Stimulated activated CD4-positive, alpha-beta T cell treated with anti-CD3 and anti-CD28 coated beads, Interleukin-1b, Interleukin-23, amount 100 ng/mL, for 1 hour (primary cell): ENCODE measurements at regions not wholly inside any gene's neighbourhood (a gene's known extent, or its start where the extent isn't known, plus 50 kb on each side); places are given as distances from the start of the nearest gene placed in this dataset.
A peak's percentile ranks its signal among the peaks of the same experiment; 100 is the strongest.

Experiments
- DNase-seq, 2 donors: peaks; one replicate each; pipeline ENCODE4 v3.0.0-alpha.2; 2020; ENCODE audit warnings: low read depth in 2 of 2

DNA sequence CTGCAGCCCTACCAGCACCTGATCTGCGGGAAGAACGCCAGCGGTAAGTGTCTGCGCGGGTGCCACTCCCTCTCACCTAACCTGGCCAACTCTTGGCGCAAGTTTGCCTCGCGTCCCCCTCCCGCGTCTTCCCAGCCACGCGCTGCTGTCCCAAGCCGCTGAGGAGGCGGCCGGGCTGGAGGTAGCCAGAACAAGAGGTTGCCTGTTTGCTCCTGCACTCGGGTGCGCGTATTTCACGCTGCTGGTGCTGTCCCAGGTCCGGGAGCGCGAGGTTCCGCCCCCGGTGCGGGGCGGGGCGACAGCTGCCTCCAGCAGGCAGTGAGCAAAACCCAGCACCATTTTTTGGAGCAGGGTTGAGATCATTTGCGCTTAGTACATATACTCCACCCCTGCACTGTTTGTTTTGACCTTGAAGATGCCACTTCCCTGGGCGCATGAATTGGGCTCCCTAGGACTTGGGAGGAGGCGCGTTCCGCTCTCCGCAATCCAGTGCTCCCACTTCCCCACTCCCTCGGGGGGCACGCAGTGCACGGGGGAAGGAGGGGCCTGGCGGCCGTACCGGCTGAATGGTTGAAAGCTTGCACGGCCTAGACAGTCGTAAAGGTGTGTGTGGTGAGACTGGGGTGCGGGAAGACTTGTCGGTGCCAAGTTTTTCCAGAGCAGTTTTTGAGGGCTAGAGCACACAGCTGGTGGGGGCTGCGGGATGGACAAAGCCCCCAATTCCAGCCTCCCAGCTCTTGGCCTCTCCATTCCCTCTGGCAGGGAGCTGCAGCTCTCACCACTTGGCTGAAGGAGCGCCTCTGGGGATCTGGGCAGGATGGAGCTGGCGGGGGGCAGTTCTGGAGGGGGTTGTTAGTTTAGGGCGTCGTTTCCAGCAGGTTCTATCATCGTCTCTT is 226.9 kb upstream of the CRY1 start:
- peak; percentile 47 to 63 for DNase-seq

DNA sequence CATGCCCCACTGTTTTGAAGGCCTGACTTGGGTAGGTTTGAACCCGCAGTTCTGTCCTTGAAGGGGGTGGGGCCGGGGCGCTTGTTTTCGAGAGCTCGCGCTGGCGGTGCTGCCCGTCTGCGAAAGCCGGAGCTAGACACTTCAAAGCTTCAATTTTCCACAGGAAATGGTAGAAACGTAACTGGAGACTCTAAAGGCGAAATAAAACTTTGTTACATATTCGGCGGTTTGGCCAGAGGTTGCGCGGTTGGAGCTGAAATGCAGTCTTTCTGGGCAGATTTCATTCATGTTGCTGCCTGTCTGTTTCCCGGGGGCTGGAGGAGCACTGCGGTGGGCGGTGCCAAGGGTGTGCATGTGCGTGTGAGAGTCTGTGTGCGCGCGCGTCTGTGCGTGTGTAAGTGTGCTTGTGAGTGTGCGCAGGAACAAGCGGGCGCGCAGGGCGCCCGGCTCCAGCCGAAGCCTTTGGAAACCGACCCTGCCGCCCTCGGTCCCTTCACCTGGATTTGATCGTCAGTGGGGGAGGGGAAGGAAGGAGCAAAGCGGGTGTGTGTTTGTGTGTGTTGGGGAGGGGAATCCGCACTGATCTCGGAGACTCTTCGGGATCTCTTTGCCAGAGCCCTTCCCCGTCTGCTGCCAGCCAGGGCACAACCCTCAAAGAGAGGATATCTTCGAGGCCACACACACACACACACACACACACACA is 227.7 kb upstream of the CRY1 start:
- DNase-seq, result peak; percentile 25 to 32

DNA sequence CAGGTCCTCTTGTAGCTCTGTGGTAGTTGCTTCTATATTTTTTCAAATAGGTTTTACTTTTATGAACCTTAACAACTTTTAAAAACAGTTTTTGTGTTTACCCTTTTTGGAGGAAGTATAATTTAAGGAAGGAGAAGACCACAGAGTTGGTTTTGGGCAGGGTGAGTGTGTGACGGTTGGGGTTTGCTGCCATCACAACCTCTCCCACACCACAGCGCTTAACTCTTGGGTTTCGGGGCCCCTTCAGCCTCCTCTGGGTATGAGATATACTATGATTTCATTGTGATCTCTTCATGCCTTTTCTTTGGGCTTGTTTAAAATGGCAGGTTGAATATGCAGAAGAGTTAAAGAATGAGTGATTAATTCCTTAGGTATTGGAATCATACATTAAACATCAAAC is 228.7 kb upstream of the CRY1 start:
- DNase-seq, result no peak

DNA sequence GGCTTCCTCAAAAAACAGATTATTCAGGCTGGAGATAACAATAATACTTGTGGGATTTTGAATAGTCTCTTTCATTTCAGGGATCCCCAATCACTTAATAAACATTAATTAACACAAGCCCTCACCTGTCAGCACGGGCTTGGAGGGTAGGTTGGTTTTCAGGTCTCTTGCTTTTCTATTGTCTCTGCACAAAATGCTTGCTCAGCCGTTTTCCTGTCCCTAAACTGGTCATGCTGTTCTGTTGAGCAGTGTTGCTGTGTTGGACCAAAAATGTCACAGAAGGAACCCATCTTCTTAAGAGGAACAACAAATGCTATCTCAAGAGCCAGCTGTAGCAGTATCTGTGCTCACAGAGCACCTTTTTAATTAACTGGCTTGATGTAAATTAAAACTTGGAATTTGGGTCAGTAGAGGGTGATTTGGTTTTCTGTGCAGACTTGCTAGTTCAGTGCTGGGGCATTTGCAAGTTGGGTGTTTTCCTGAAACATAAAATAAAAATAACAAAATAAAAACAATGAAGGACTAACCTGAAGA is 231.8 kb upstream of the CRY1 start:
- DNase-seq, result no peak

DNA sequence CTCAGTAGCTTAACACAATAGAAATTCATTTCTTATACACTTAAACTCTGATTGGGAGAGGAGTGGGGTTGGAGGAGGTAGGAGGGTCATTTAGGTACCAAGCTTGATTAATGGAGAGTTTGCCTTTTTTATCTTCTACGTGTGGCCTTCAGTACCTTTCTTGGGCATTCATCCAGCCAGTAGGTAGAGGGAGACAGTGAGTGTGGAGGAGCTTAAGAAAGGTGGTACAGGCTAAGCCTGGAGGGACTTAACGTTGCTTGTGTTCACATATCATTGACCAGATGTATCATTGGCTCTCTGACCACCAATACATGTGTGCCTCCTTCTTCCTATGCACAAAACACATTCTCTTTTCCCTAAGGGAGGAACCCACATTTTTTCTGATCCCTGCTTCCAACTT is 232.9 kb upstream of the CRY1 start:
- no peak for DNase-seq

DNA sequence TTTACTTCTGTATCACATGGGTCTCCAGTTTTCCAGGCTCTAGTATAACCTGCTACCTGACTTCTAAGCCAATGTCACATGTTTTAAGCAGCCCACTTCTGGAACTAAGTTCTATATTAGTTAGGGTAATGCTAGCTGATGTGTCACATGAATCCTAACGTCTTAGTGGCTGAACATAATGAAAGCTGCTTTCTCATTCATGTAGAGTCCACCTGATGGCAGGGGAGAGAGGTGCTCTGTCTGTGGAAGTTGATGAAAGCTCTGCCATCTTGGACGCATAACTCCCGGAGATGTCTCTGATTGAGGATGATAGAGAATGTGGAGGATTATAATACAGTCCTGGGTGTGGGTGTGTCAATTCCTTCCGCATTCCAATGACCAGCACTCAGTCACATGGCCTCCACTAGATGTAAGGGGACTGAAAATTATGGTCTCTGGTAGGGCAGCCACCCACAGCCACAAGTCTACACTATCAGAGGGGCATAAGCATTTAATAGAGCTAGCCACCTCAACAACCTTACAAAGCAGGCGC is 234.4 kb upstream of the CRY1 start:
- DNase-seq, result no peak

DNA sequence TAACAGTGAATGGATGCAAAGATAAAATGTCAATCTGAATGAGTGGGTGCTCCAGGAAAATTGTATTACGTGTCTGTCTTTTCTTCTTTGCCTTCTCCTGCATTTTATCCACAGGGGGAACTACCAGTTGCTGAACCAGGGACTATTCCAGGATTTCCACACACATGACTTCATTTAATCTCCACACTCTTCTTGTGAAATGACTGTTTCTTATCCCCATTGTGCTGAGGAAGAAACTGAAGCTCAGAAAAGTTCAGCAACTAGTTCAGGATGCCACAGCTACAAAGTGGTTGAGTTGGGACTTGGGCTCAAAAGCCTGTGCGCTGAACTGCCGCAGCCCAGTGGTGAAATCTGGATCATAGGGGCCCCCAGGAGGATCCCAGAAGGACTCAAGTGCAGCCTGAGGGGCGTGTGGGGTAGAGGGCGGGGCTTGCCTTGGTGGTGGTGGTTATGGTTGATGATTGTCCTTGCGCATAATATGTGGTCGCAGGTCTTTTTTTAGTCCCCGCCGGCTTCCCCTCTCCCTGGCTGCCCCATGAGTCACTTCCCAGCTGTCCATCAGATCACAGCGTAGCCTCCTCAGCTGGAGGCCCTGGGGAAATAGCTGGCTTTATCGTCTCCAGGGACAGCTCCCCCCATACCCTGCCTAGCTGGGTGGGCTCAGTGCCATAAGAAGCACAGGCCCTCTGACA is 235.2 kb upstream of the CRY1 start:
- DNase-seq, result no peak

DNA sequence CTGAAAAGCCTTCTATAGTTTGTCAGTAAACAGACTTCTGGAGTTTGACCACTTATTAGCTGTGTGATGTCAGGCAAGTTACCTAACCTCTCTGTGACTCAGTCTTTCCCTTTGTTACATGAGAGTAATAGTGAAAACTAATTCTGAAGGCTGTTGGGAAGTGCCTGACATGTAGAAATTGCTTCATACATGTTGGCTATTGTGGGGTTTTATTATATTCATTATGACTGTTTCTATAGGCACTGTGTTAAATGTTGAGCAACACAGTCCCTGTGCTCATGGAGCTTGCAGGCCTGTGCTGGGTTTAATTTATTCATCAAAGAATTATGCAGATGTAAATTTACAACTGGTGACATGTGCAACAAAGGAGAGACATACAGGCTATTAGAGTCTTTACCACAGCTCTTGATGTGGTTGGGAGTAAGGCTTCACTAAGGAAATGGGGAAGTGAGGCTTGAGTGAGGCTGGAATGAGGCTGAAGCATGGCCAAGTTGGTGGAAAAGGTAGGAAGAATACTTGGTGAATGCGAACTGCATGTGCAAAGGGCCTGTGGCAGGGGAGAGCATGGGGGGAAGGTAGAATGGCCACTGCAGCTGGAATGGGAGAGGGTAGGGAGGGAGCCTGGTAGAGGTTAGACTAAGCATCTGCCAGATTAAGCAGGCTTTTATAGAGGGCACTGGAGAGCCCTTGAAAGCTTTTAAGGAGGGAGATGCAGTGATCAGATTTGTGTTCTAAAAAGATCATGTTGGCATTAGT is 236.4 kb upstream of the CRY1 start:
- no peak for DNase-seq

DNA sequence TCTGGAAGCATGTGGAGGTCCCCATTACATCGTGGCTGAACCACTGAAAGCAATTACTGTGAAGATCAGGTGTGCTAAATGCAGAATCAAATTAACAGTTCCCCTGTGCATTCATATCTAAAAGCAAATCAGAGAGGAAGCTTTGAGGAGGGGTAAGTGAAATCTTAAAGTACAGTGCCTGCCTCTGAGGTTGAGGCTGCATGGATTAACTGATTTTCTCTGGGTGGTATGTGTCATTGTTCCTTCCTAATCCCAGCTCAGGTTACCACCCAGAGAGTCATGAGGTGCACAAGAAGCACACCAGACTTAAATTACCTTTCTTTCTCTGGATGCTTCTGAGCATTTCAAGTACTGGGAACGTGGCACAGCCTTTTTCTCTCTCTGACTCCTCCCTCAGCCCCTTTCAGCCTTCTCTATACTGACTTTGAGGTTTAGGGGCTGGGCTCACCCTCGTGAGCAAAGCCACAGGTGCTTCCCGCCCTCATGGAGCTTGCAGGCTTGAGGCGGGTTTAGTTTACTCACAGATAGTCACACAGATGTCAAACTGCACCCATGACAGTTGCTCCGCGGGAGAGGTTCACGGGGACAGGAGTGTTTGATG is 237.6 kb upstream of the CRY1 start:
- no peak for DNase-seq

DNA sequence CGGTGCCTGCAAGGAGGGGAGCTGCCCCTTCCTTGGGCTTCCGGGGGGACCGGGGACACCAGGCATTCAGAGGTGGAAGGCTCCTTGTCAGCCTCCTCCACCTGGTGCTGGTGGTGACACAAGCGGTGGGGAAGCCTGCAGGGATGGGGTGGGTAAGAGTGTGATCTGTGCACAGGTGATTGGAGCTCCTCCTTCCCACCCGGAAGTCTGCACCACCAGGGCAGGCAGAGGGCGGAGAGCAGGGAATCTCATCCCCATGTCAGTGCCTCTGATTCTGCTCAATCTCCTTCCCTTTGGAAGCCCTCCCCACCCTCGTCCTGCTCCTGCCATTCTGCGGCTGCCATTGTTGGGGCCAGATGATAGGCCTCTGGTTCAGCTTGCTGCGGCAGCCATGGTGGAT is 238.1 kb upstream of the CRY1 start:
- no peak for DNase-seq

DNA sequence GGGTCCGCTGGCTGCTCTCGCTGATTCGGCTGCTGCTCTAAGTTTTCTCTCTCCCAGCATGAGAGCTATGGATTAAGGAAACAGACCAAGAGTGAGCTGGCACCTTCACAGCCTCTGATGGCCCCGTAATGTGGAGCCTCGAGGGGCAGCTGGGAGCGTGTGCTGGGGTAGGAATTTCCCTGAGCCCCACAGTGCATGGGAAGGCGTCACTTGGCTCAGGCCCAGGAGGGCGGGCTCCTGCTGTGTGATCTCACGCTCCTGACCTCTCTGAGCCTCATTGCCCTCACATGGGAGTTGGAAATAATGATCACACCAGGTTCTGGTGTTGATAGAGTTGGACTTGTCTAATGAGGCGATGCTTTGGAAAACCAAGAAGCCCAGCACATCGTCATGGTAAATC is 238.6 kb upstream of the CRY1 start:
- DNase-seq, result no peak

DNA sequence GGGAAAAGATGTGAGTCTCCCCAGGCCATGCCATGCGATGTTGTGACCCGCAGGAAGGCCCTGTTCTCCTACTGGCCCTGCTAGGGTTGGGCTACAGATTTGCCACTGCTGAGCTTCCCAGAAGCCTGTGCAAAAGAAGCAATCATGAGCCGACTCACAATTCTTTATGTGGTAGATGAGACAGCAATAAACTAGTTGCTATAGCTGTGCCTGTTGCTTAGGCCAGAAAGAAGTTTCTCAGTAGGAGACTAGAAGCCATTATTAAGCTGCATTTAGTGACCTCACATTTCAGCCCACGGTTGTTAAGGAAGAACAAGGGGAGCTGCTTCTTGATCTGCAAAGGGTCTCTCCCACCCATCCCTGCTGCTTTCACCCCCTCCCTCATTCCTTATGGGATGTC is 239.4 kb upstream of the CRY1 start:
- no peak for DNase-seq

DNA sequence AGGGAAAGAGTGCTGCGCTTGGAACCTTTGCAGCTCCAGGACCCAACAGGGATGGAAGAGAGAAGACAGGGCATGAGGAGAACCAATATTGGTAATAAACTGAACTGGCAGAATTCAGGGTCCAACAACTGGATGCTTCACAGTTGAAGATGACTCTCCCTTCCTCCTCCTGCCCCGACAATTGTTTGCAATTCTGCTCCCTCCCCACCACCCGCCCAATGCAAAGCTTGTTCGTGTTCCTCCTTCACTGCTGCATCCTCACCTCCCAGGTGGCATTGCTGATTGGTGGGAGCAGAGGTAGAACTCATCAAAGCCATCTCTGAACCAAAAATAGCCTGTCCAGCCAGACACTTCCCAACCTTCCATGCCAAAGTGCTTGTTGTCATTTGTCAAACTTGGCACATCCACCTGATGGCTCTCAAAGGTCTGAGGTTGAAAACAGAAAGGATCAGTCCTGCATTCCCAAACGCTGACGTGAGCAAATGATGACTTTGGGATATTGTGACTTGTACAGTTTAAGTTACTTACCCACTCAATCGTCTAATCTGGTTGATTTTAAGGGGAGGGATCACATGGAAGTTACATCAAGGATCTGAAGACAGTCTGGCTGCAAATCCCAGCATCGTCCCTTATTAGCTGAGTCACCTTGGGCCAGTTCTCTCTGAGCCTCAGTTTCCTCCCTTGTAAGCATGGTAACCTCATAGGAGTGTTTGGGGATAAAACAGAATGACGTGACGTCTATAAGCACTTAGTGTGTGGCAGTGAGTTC is 242.6 kb upstream of the CRY1 start:
- no peak for DNase-seq

DNA sequence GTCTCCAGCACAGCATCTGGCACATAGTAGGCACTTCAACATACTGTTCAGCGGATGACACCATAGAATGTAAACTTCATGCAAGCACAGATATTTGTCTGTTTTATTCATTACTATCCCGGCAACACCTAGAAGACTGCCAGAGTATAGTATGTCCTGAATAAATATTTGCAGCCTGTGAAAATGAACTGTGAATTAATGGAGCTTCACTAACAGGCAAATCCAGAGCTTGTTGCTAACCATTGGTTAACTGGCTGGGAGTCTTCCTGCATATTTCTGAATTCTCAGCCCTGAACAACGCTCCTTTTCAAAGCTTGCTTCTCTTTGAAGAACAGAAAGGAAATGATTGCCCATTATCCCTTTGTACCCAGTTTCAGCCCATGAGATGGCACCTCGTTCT is 243.3 kb upstream of the CRY1 start:
- no peak for DNase-seq

DNA sequence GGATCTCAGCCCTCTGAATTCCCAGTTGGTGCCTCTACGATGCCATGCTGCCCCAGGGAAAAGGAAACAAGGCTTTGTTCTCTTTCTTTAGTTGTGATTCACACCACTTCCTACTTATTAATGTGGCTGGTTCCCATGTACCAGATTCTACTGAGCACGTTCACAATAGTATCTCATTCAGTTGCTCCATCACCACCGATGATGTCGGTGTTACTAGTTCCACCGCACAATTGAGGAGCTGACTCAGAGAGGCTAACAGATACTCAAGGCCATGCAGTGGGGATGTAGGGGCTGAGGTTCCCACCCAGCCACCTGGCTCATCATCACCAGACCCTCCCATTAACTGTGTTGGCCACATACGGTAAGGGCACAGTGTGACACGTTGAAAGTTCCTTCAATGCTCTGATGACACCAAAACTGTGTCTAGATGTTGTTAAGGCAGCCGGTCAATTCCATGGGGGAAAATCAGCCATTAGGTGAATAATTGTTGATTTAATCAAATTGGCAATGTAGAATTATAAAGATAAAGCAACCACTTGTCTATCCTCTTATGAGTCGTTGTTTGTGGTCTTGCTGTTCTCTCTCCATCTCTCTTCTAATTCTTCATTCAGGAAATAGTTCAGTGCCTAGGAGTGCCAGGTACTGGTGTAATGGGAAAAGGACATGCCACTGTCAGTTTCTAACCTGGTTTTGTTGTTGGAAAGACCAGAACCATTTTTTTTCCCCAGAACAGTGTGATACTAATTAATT is 244.2 kb upstream of the CRY1 start:
- DNase-seq, result no peak

DNA sequence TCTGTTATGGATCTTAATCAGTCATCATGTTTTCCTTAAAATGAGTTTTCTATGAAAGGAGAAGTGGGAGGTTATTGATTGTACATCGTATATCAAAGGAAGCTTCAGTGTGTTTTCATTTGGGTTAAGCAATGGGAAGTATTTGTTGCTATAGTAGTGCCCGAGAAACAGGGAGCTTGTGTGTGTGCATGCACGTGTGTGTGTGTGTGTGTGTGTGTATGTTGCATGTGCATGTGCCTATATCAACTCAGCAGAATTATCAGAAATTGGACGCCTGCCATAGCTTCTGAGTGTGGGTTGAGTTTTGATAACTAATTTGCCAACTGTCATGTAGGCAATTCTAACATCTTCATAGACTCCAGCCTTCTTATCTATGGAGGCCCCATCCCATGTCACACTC is 246.1 kb upstream of the CRY1 start:
- DNase-seq, result no peak

DNA sequence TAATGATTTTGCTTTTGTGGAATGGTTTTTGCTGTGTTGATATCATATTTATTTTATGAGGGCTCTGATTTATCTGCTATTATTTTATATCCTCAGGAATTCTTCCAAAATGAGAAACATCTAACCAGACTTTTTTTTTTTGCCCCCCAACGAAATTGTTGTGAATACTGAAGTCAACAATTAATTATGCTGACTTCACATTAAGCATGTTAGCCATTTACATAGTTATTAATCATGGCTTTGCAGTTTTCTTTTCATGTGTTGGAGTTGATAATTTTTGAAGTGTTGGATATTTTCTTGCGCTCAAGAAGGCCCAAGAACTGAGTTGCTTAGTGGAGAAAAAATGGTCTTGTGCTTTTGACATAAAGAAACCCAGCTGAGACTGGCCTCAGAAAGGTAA is 246.6 kb upstream of the CRY1 start:
- DNase-seq, result no peak

DNA sequence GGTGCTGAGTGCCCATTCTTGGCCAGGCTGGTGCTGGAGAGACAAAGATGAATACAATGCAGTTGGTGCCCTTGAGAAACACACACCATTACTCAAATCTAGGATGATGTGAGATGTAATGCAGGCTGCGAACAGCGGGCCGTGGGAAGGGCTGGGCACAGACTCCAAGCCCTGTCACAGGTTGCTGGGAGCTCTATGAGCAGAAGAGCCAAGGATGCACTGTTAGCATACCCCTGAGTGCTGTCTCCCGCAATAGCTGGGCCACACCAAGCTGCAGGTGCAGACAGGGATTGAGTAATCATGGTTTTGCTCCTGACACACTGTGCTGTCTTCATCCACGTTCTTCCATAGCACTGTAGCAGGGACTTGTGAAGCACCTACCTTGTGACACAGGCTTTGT is 247.5 kb upstream of the CRY1 start:
- DNase-seq, result no peak

DNA sequence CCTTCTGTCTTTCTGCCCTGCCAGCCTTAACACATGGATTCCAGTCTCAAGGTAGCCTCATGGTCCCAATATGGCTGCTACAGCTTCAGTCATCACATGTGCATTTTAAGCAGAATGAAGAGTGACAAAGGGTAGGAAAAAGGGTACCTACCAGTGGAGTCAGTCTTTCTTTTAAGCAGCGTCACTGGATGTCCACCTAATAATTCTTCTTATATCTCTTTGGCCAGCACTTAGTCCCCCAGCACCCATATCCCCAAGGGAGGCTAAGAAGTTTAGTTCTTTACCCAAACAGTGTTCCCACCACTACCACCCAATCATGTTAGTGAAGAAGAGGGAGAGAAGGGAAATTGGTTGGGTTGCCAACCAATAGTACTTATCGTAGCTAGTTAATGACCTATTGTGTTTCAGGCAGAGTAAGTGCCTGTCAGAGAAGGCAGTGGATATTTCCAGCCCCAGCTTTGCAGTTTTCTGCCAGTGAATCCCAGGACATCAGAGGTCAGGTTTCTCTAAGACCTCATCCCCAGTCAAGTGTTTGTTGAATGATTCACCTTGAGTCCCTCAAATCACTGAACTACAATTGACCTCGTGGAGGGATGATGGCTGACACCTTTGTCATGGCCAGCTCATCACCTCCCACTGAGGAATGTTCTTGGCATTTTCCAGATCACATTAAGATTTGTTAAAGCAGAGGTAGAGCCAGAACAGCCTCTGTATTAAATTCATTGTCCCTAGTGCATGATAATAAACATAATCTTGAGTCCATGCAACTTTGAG is 250.9 kb upstream of the CRY1 start:
- DNase-seq, result no peak
